Neural crest cell (in vitro differentiated cells): ENCODE measurements at regions not wholly inside any gene's neighbourhood (a gene's known extent, or its start where the extent isn't known, plus 50 kb on each side); places are given as distances from the start of the nearest gene placed in this dataset.

Experiments
- DNase-seq: peaks from one replicate; pipeline ENCODE4 v3.0.0; 2021; ENCODE audit warnings: low read depth, mixed read lengths, low spot score
- H3K27ac Mint-ChIP-seq: one replicate; pipeline ENCODE4 v1.8.0; 2021; ENCODE audit warnings: mild to moderate bottlenecking, mixed read lengths; ENCODE audit not compliant: unreplicated experiment
- H3K27me3 Mint-ChIP-seq: 2 replicates; pipeline ENCODE4 v1.8.0; 2021; ENCODE audit warnings: low read depth, mild to moderate bottlenecking, mixed read lengths
- H3K36me3 Mint-ChIP-seq: 2 replicates; pipeline ENCODE4 v1.8.0; 2021; ENCODE audit warnings: low read depth, mild to moderate bottlenecking, mixed read lengths
- H3K4me1 Mint-ChIP-seq: 2 replicates; pipeline ENCODE4 v1.8.0; 2021; ENCODE audit warnings: mixed read lengths
- H3K4me3 Mint-ChIP-seq: one replicate; pipeline ENCODE4 v1.8.0; 2021; ENCODE audit warnings: mild to moderate bottlenecking, mixed read lengths
- H3K9me3 Mint-ChIP-seq: 2 replicates; pipeline ENCODE4 v1.8.0; 2021; ENCODE audit warnings: mixed read lengths
- TF ChIP-seq, protein P1 (sequence below): fragments of 200-600 bp; sonication (generic); conservative IDR thresholded peaks from 2 replicates; pipeline ENCODE4 v1.5.0; 2021; ENCODE audit warnings: antibody characterized with exemption, mild to moderate bottlenecking

- Mint-ChIP-seq H3K4me3 (no peak overlapping the region), H3K27me3 (no peaks in the 10 kb centered on the region), H3K9me3 (no peaks in the 10 kb centered on the region), H3K4me1 (peaks cover 16% of the 10 kb centered on the region), H3K36me3 (peaks cover 3% of the 10 kb centered on the region), H3K27ac (no peak overlapping the region)
- TF ChIP-seq, protein P1, sequence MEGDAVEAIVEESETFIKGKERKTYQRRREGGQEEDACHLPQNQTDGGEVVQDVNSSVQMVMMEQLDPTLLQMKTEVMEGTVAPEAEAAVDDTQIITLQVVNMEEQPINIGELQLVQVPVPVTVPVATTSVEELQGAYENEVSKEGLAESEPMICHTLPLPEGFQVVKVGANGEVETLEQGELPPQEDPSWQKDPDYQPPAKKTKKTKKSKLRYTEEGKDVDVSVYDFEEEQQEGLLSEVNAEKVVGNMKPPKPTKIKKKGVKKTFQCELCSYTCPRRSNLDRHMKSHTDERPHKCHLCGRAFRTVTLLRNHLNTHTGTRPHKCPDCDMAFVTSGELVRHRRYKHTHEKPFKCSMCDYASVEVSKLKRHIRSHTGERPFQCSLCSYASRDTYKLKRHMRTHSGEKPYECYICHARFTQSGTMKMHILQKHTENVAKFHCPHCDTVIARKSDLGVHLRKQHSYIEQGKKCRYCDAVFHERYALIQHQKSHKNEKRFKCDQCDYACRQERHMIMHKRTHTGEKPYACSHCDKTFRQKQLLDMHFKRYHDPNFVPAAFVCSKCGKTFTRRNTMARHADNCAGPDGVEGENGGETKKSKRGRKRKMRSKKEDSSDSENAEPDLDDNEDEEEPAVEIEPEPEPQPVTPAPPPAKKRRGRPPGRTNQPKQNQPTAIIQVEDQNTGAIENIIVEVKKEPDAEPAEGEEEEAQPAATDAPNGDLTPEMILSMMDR = no peak
- DNase-seq = no peak
These were observed 179.3 kb downstream of the SIPA1L2 start for GRCh38 chr1:232450615-232451014.

- Mint-ChIP-seq H3K36me3 (peaks cover 10% of the 10 kb centered on the region), H3K27ac (no peak overlapping the region), H3K4me1 (no peaks in the 10 kb centered on the region), H3K4me3 (no peak overlapping the region), H3K9me3 (no peaks in the 10 kb centered on the region), H3K27me3 (no peaks in the 10 kb centered on the region)
- no peak for DNase-seq
- TF ChIP-seq, protein P1 = no peak
These were observed 182.8 kb downstream of the SIPA1L2 start for GRCh38 chr1:232447125-232447524.

GRCh38 chr1:232445361-232446106, 184.4 kb downstream of the SIPA1L2 start:
- Mint-ChIP-seq H3K4me1 (no peaks in the 10 kb centered on the region), H3K27ac (no peak overlapping the region), H3K27me3 (no peaks in the 10 kb centered on the region), H3K36me3 (peaks cover 18% of the 10 kb centered on the region), H3K4me3 (no peak overlapping the region), H3K9me3 (no peaks in the 10 kb centered on the region)
- DNase-seq = no peak
- TF ChIP-seq, protein P1 = no peak

DNA sequence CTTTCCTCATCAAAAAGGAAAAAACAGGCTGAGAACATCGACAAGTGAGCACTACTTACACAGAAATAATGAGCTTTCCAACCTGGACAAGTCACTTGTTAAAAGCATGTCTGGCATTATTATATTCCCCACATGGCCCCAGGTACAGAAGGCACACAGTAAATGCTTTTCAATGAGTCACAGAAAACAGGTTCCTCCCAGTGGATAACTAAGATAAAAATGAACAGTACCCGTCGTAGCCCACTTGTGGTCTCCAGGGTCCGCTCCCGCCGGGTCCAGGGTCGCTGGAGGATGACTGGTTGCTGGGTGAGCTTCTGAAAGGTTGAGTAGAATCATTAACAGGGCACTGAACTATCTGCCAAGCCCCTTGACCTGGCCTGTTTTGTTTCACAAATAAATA, 186.6 kb downstream of the SIPA1L2 start:
- DNase-seq = no peak
- Mint-ChIP-seq H3K9me3 (no peaks in the 10 kb centered on the region), H3K36me3 (peaks cover 24% of the 10 kb centered on the region), H3K27me3 (no peaks in the 10 kb centered on the region), H3K4me1 (peaks cover 15% of the 10 kb centered on the region), H3K27ac (no peak overlapping the region), H3K4me3 (no peak overlapping the region)
- TF ChIP-seq, protein P1 = no peak

DNA sequence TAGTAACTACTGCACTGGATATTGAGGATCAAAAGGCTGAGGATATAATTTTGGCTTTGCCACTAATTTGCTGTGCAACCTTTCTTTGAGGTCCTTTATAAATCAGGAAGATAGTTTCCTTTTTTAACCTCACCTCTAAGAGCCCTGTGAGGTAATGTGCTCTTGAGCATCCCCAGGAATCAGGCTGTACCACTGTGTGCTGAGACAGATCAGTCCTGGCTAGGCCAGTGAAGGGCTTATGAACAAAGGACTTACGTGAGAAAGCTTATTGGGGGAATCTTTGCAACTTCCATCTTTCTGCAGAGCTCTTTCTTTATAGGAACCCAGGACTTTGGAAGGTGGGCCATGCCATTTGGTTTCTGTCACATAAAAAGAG, 188.9 kb downstream of the SIPA1L2 start:
- peaks cover 37% of the 10 kb centered on the region for H3K36me3 Mint-ChIP-seq
- no peaks in the 10 kb centered on the region for H3K27me3 Mint-ChIP-seq
- TF ChIP-seq, protein P1 = no peak
- peaks cover 35% of the 10 kb centered on the region for H3K4me1 Mint-ChIP-seq
- no peaks in the 10 kb centered on the region for H3K9me3 Mint-ChIP-seq
- no peak overlapping the region for H3K27ac Mint-ChIP-seq
- no peak for DNase-seq
- no peak overlapping the region for H3K4me3 Mint-ChIP-seq
